Body of pancreas (tissue), 4 donors: ENCODE measurements at regions not wholly inside any gene's neighbourhood (a gene's known extent, or its start where the extent isn't known, plus 50 kb on each side); places are given as distances from the start of the nearest gene placed in this dataset.
"Not testable (repeated sequence)": the region's sequence is repeated elsewhere in the genome, so short reads cannot be mapped to it uniquely, and the experiment has no call there.

ENCODE experiments used
- POLR2A ChIP-seq, 3 donors: fragments of 450-650 bp; IDR thresholded peaks; one replicate each; pipeline ENCODE4 v1.6.1; 2016; ENCODE audit warnings: antibody characterized with exemption in 3 of 3, mild to moderate bottlenecking in 2 of 3
- TF ChIP-seq, protein P1 (sequence below), 7 experiments: fragments of 450-650 bp in 4 of 7; fragments of 200-600 bp in 3 of 7; sonication (generic) in 3 of 7; IDR thresholded peaks; one replicate each; pipeline ENCODE4 v1.5.1; 2016 to 2019; ENCODE audit warnings: antibody characterized with exemption in 7 of 7

GRCh38 chr9:31443630-31444457 is 940.6 kb upstream of the ACO1 start:
- TF ChIP-seq, protein P1, sequence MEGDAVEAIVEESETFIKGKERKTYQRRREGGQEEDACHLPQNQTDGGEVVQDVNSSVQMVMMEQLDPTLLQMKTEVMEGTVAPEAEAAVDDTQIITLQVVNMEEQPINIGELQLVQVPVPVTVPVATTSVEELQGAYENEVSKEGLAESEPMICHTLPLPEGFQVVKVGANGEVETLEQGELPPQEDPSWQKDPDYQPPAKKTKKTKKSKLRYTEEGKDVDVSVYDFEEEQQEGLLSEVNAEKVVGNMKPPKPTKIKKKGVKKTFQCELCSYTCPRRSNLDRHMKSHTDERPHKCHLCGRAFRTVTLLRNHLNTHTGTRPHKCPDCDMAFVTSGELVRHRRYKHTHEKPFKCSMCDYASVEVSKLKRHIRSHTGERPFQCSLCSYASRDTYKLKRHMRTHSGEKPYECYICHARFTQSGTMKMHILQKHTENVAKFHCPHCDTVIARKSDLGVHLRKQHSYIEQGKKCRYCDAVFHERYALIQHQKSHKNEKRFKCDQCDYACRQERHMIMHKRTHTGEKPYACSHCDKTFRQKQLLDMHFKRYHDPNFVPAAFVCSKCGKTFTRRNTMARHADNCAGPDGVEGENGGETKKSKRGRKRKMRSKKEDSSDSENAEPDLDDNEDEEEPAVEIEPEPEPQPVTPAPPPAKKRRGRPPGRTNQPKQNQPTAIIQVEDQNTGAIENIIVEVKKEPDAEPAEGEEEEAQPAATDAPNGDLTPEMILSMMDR (IDR thresholded peaks at IDR 0.05) = not testable (repeated sequence)
- not testable (repeated sequence) for TF ChIP-seq POLR2A (IDR thresholded peaks at IDR 0.05)
